Muscle of leg (tissue), 3 donors: ENCODE measurements at regions not wholly inside any gene's neighbourhood (a gene's known extent, or its start where the extent isn't known, plus 50 kb on each side); places are given as distances from the start of the nearest gene placed in this dataset.

Experiments
- DNase-seq: peaks from one replicate; pipeline ENCODE4 v3.0.0; 2013
- H3K27ac ChIP-seq: one replicate; pipeline ENCODE4 v1.5.1; 2013; ENCODE audit warnings: mild to moderate bottlenecking, low read length, control low read depth
- H3K27me3 ChIP-seq: one replicate; pipeline ENCODE4 v1.6.1; 2013; ENCODE audit warnings: low read length; ENCODE audit not compliant: control insufficient read depth, insufficient read depth
- H3K36me3 ChIP-seq: one replicate; pipeline ENCODE4 v1.6.1; 2013; ENCODE audit warnings: low read length; ENCODE audit not compliant: control insufficient read depth, insufficient read depth
- H3K4me1 ChIP-seq: one replicate; pipeline ENCODE4 v1.6.1; 2013; ENCODE audit warnings: low read length; ENCODE audit not compliant: control insufficient read depth, insufficient read depth
- H3K4me3 ChIP-seq: one replicate; pipeline ENCODE4 v1.5.1; 2013; ENCODE audit warnings: low read length, control low read depth
- H3K9me3 ChIP-seq: replicated peaks from 2 replicates; pipeline ENCODE4 v1.6.1; 2013; ENCODE audit warnings: low read depth, low read length; ENCODE audit not compliant: control insufficient read depth
- WGBS: methylation state at CpG from one replicate; pipeline ENCODE4 v1.1.5; 2013; ENCODE audit warnings: missing lambda C conversion rate; ENCODE audit not compliant: insufficient coverage; 5-methylcytosine and 5-hydroxymethylcytosine counted together

GRCh38 chr6:47404435-47404834 is 73.2 kb upstream of the CD2AP start:
- Histone ChIP-seq H3K4me3 (no peak overlapping the region), H3K9me3 (no peaks in the 10 kb centered on the region), H3K27me3 (no peaks in the 10 kb centered on the region), H3K27ac (no peak overlapping the region), H3K4me1 (no peaks in the 10 kb centered on the region), H3K36me3 (no peaks in the 10 kb centered on the region)
- no peak for DNase-seq
- WGBS, result 72% methylated on average over 2 of the region's 4 CpGs

- H3K4me3 ChIP-seq, result no peak overlapping the region
- H3K36me3 ChIP-seq, result no peaks in the 10 kb centered on the region
- no peak overlapping the region for H3K27ac ChIP-seq
- H3K4me1 ChIP-seq, result no peaks in the 10 kb centered on the region
- WGBS, result 53% methylated on average over 4 of the region's 5 CpGs
- H3K27me3 ChIP-seq, result no peaks in the 10 kb centered on the region
- H3K9me3 ChIP-seq, result no peaks in the 10 kb centered on the region
- no peak for DNase-seq
Measured at GRCh38 chr6:47405273-47405672, 72.3 kb upstream of the CD2AP start.

GRCh38 chr6:47407300-47408281 is 70.0 kb upstream of the CD2AP start:
- Histone ChIP-seq H3K9me3 (no peaks in the 10 kb centered on the region), H3K27me3 (no peaks in the 10 kb centered on the region), H3K36me3 (no peaks in the 10 kb centered on the region), H3K4me1 (no peaks in the 10 kb centered on the region), H3K4me3 (no peak overlapping the region), H3K27ac (no peak overlapping the region)
- WGBS, result no CpG with 5 or more reads among the region's 1 CpG
- DNase-seq, result no peak

- Histone ChIP-seq H3K27me3 (no peaks in the 10 kb centered on the region), H3K36me3 (no peaks in the 10 kb centered on the region), H3K9me3 (no peaks in the 10 kb centered on the region), H3K27ac (peak overlapping the region; percentile 29), H3K4me1 (no peaks in the 10 kb centered on the region), H3K4me3 (peak overlapping the region; percentile 34)
- DNase-seq, result peak; percentile 86
- WGBS, result 0% methylated on average over 2 of the region's 4 CpGs
Measured at GRCh38 chr6:47413752-47414422, 63.7 kb upstream of the CD2AP start.

GRCh38 chr6:47414423-47415167 is 63.0 kb upstream of the CD2AP start:
- no peaks in the 10 kb centered on the region for H3K27me3 ChIP-seq
- 24% methylated on average over 3 of the region's 14 CpGs for WGBS
- H3K4me1 ChIP-seq, result no peaks in the 10 kb centered on the region
- H3K9me3 ChIP-seq, result no peaks in the 10 kb centered on the region
- H3K27ac ChIP-seq, result peak overlapping the region; percentile 29
- no peaks in the 10 kb centered on the region for H3K36me3 ChIP-seq
- H3K4me3 ChIP-seq, result peak overlapping the region; percentile 34
- peak; percentile 74 for DNase-seq

GRCh38 chr6:47416396-47417345 is 60.9 kb upstream of the CD2AP start:
- H3K4me3 ChIP-seq, result no peak overlapping the region
- no peak overlapping the region for H3K27ac ChIP-seq
- no peaks in the 10 kb centered on the region for H3K9me3 ChIP-seq
- peaks cover 3% of the 10 kb centered on the region for H3K4me1 ChIP-seq
- 83% methylated on average over 1 of the region's 4 CpGs for WGBS
- DNase-seq, result no peak
- no peaks in the 10 kb centered on the region for H3K27me3 ChIP-seq
- H3K36me3 ChIP-seq, result no peaks in the 10 kb centered on the region

GRCh38 chr6:47419621-47420020 is 58.0 kb upstream of the CD2AP start:
- no peak for DNase-seq
- H3K27ac ChIP-seq, result no peak overlapping the region

GRCh38 chr6:47420394-47421371 is 56.9 kb upstream of the CD2AP start:
- Histone ChIP-seq H3K4me3 (no peak overlapping the region), H3K36me3 (no peaks in the 10 kb centered on the region), H3K27me3 (no peaks in the 10 kb centered on the region), H3K4me1 (peaks cover 3% of the 10 kb centered on the region), H3K9me3 (no peaks in the 10 kb centered on the region), H3K27ac (no peak overlapping the region)
- peak; percentile 19 for DNase-seq
- 100% methylated on average over 1 of the region's 5 CpGs for WGBS

More at GRCh38 chr6:47419621-47420020, 58.0 kb upstream of the CD2AP start:
- H3K9me3 ChIP-seq, result no peaks in the 10 kb centered on the region
- H3K36me3 ChIP-seq, result no peaks in the 10 kb centered on the region
- H3K4me3 ChIP-seq, result no peak overlapping the region
- H3K4me1 ChIP-seq, result peaks cover 3% of the 10 kb centered on the region
- no peaks in the 10 kb centered on the region for H3K27me3 ChIP-seq

GRCh38 chr6:47423079-47423478 is 54.5 kb upstream of the CD2AP start:
- no peak for DNase-seq
- H3K27me3 ChIP-seq, result no peaks in the 10 kb centered on the region
- H3K9me3 ChIP-seq, result no peaks in the 10 kb centered on the region
- H3K4me1 ChIP-seq, result peaks cover 3% of the 10 kb centered on the region
- H3K27ac ChIP-seq, result no peak overlapping the region
- no peak overlapping the region for H3K4me3 ChIP-seq
- no peaks in the 10 kb centered on the region for H3K36me3 ChIP-seq
